ENCODE measurements at regions not wholly inside any gene's neighbourhood (a gene's known extent, or its start where the extent isn't known, plus 50 kb on each side); places are given as distances from the start of the nearest gene placed in this dataset.

DNA sequence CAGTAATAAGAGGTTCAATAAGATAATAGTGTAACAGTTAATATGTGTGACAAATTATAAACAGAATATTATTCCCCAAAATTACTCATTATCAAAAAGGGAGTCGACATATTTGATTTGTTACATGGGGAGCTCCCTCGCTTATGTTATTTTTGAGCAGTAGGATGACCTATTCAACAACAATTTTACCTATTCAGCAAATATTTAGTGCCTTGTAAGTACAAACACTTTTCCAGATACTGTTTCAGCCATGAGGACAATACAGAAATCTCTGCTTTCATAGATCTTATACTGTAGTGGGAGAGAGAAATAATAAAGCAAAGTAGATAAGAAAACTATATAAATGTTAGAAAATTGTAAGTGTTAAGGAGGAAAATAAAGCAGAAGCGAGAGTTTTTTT is 1342.8 kb upstream of the WWC1 start:
- no peak for DNase-seq
- Histone ChIP-seq H3K36me3 (ENCODE audit: control insufficient read depth, insufficient read depth, low read length) (no peaks in the 10 kb centered on the region), H3K9me3 (ENCODE audit: control insufficient read depth, insufficient read depth, low read length) (no peaks in the 10 kb centered on the region), H3K27me3 (ENCODE audit: control insufficient read depth, insufficient read depth, low read length) (no peaks in the 10 kb centered on the region), H3K27ac (ENCODE audit: low read length) (no peak overlapping the region), H3K4me3 (ENCODE audit: low read length) (no peak overlapping the region), H3K4me1 (ENCODE audit: control insufficient read depth, insufficient read depth, low read length) (no peaks in the 10 kb centered on the region)
- intact Hi-C loops (cut with micrococcal nuclease), result no loop called here
- Mint-ChIP-seq H3K27ac (no peak overlapping the region), H3K36me3 (no peaks in the 10 kb centered on the region), H3K4me3 (no peak overlapping the region), H3K27me3 (ENCODE audit: low read depth in 2 of 2) (no peaks in the 10 kb centered on the region), H3K4me1 (no peaks in the 10 kb centered on the region), H3K9me3 (peaks cover 0 to 18% of the 10 kb centered on the region in 2 donors)
- 81% methylated on average over 3 of the region's 3 CpGs for WGBS (ENCODE audit: insufficient coverage)
- no peak for ATAC-seq
- TF ChIP-seq, protein P1, sequence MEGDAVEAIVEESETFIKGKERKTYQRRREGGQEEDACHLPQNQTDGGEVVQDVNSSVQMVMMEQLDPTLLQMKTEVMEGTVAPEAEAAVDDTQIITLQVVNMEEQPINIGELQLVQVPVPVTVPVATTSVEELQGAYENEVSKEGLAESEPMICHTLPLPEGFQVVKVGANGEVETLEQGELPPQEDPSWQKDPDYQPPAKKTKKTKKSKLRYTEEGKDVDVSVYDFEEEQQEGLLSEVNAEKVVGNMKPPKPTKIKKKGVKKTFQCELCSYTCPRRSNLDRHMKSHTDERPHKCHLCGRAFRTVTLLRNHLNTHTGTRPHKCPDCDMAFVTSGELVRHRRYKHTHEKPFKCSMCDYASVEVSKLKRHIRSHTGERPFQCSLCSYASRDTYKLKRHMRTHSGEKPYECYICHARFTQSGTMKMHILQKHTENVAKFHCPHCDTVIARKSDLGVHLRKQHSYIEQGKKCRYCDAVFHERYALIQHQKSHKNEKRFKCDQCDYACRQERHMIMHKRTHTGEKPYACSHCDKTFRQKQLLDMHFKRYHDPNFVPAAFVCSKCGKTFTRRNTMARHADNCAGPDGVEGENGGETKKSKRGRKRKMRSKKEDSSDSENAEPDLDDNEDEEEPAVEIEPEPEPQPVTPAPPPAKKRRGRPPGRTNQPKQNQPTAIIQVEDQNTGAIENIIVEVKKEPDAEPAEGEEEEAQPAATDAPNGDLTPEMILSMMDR (IDR thresholded peaks at IDR 0.05), result no peak

DNA sequence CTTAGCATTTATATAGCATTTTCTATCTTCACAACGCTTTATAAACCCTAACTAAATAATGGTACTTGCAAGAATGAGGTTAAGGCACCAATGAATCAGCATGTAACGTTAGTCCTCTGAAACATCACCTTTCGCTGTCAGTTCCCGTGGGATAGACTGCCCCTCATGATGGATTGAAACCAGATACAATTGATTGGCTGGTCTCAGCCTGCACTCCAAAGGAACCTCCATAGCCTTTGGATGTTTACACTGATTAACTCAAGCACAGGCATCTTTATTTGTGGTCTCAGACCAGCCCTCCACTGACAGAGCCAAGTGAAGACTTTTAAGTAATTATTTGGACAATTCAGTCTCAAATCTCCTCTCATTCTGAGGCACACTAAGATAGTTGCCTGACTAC is 1339.4 kb upstream of the WWC1 start:
- Histone ChIP-seq H3K27ac (ENCODE audit: low read length) (no peak overlapping the region), H3K4me1 (ENCODE audit: control insufficient read depth, insufficient read depth, low read length) (no peaks in the 10 kb centered on the region), H3K4me3 (ENCODE audit: low read length) (no peak overlapping the region), H3K36me3 (ENCODE audit: control insufficient read depth, insufficient read depth, low read length) (no peaks in the 10 kb centered on the region), H3K27me3 (ENCODE audit: control insufficient read depth, insufficient read depth, low read length) (no peaks in the 10 kb centered on the region), H3K9me3 (ENCODE audit: control insufficient read depth, insufficient read depth, low read length) (no peaks in the 10 kb centered on the region)
- no peaks in the 10 kb centered on the region for H3K36me3 Mint-ChIP-seq
- ATAC-seq, result no peak
- intact Hi-C loops (cut with micrococcal nuclease), result no loop called here
- no peaks in the 10 kb centered on the region for H3K27me3 Mint-ChIP-seq (ENCODE audit: low read depth in 2 of 2)
- DNase-seq, result no peak
- peaks cover 1 to 13% of the 10 kb centered on the region in 2 donors for H3K9me3 Mint-ChIP-seq
- no peak overlapping the region for H3K27ac Mint-ChIP-seq
- TF ChIP-seq, protein P1 (IDR thresholded peaks at IDR 0.05), result no peak
- WGBS (ENCODE audit: insufficient coverage), result 71% methylated on average over 4 of the region's 4 CpGs
- no peaks in the 10 kb centered on the region for H3K4me1 Mint-ChIP-seq
- H3K4me3 Mint-ChIP-seq, result no peak overlapping the region

DNA sequence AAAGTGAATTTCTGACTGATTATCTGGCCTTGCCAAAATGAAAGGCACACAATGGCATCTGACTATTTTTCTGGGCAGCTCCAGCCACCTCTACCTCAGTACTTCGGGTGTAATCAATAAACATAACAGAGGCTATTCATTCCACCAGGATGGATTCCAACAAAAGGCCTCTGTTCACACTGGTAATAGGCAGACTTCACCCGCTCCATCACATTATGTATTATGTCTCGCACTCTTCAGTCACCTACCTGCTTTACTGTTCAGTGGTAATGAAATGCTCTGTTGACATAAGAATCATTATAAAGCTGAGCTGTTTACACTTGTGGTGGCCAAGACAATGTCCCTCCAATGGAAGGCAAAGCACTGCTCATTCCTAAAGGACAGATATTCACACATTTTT is 1333.7 kb upstream of the WWC1 start:
- Mint-ChIP-seq H3K9me3 (peaks cover 6 to 13% of the 10 kb centered on the region in 2 donors), H3K27ac (no peak overlapping the region), H3K4me1 (no peaks in the 10 kb centered on the region), H3K36me3 (no peaks in the 10 kb centered on the region), H3K4me3 (no peak overlapping the region), H3K27me3 (ENCODE audit: low read depth in 2 of 2) (no peaks in the 10 kb centered on the region)
- H3K9me3 ChIP-seq (ENCODE audit: control insufficient read depth, insufficient read depth, low read length), result no peaks in the 10 kb centered on the region
- DNase-seq, result no peak
- no peak overlapping the region for H3K27ac ChIP-seq (ENCODE audit: low read length)
- WGBS (ENCODE audit: insufficient coverage), result 85% methylated on average over 3 of the region's 3 CpGs
- intact Hi-C loops (cut with micrococcal nuclease), result no loop called here
- no peak overlapping the region for H3K4me3 ChIP-seq (ENCODE audit: low read length)
- H3K4me1 ChIP-seq (ENCODE audit: control insufficient read depth, insufficient read depth, low read length), result no peaks in the 10 kb centered on the region
- H3K27me3 ChIP-seq (ENCODE audit: control insufficient read depth, insufficient read depth, low read length), result no peaks in the 10 kb centered on the region
- H3K36me3 ChIP-seq (ENCODE audit: control insufficient read depth, insufficient read depth, low read length), result no peaks in the 10 kb centered on the region
- no peak for ATAC-seq
- TF ChIP-seq, protein P1 (IDR thresholded peaks at IDR 0.05), result no peak

DNA sequence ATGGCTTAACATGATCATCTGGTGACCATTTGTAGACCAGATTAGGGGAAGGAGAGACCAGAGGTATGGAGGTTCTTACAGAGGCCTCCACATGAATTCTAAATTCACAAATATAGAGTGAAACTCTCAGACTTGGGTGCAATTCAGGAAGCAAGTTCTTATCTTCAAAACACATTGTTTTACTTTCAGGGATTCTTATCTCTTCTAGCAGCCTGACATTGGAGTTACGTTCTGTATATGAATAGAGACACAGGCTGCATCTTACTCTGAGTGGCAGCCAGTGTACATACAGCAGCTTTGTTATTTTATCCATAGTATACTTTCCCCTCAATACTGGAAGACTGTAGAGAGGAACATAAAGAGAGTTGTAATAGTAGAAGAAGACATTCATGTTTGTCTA is 1331.7 kb upstream of the WWC1 start:
- Mint-ChIP-seq H3K27me3 (ENCODE audit: low read depth in 2 of 2) (no peaks in the 10 kb centered on the region), H3K27ac (no peak overlapping the region), H3K36me3 (no peaks in the 10 kb centered on the region), H3K4me3 (no peak overlapping the region), H3K9me3 (peaks cover 7 to 19% of the 10 kb centered on the region in 2 donors), H3K4me1 (no peaks in the 10 kb centered on the region)
- intact Hi-C loops (cut with micrococcal nuclease), result no loop called here
- DNase-seq, result no peak
- Histone ChIP-seq H3K27me3 (ENCODE audit: control insufficient read depth, insufficient read depth, low read length) (no peaks in the 10 kb centered on the region), H3K4me1 (ENCODE audit: control insufficient read depth, insufficient read depth, low read length) (no peaks in the 10 kb centered on the region), H3K36me3 (ENCODE audit: control insufficient read depth, insufficient read depth, low read length) (no peaks in the 10 kb centered on the region), H3K27ac (ENCODE audit: low read length) (no peak overlapping the region), H3K9me3 (ENCODE audit: control insufficient read depth, insufficient read depth, low read length) (no peaks in the 10 kb centered on the region), H3K4me3 (ENCODE audit: low read length) (no peak overlapping the region)
- TF ChIP-seq, protein P1 (IDR thresholded peaks at IDR 0.05), result no peak
- WGBS (ENCODE audit: insufficient coverage), result no CpG with 5 or more reads among the region's 1 CpG
- ATAC-seq, result no peak

All from natural killer cell (primary cell).